HFFc6 (cell line): ENCODE measurements at regions not wholly inside any gene's neighbourhood (a gene's known extent, or its start where the extent isn't known, plus 50 kb on each side); places are given as distances from the start of the nearest gene placed in this dataset.

Source experiments
- DNase-seq: peaks from one replicate; pipeline ENCODE4 v3.0.0-alpha.2; 2018
- H3K27ac Mint-ChIP-seq: 2 replicates; pipeline ENCODE4 v1.8.0; 2020; ENCODE audit warnings: mild to moderate bottlenecking, mixed read lengths
- H3K27me3 Mint-ChIP-seq: 2 replicates; pipeline ENCODE4 v1.8.0; 2021; ENCODE audit warnings: mild to moderate bottlenecking, moderate library complexity, mixed read lengths; ENCODE audit not compliant: insufficient read depth
- H3K36me3 Mint-ChIP-seq: 2 replicates; pipeline ENCODE4 v1.8.0; 2021; ENCODE audit warnings: low read depth, mixed read lengths
- H3K4me1 Mint-ChIP-seq: 2 replicates; pipeline ENCODE4 v1.8.0; 2020; ENCODE audit warnings: low read depth, mixed read lengths
- H3K4me3 Mint-ChIP-seq: 2 replicates; pipeline ENCODE4 v1.8.0; 2020; ENCODE audit warnings: mild to moderate bottlenecking, moderate library complexity, mixed read lengths
- H3K9me3 Mint-ChIP-seq: 2 replicates; pipeline ENCODE4 v1.8.0; 2020; ENCODE audit warnings: mild to moderate bottlenecking, mixed read lengths
- TF ChIP-seq, protein P1 (sequence below): fragments of 200-600 bp; sonication (generic); IDR thresholded peaks from 2 replicates; pipeline ENCODE4 v1.5.0; 2021; ENCODE audit warnings: antibody characterized with exemption, mild to moderate bottlenecking

DNA sequence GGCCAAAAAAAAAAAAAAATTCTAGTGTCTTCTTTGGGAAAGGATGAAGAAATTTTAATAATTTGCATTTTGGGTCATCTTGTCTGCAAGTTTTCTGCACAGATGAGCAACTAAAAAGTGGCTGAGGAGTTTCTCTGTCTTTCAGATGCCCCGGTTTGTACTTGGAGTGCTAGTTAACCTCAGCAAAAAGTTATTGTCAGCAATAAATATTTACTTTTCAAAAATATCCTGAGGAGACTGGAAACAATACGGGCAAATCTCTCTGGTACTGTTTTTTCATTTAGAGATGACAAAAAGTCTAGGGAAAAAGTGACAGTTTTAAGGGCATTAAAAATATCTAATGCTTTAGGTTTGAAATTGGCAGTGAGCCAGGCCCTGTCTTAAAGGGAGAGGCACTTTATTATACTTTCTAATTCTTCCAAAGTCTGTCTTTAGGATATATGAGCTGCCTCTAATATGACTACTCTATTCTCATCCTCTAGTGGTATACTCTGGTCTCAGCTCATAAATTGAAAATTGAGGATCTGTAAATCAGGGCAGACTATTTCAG, 436.0 kb upstream of the NR2F2 start:
- TF ChIP-seq, protein P1, sequence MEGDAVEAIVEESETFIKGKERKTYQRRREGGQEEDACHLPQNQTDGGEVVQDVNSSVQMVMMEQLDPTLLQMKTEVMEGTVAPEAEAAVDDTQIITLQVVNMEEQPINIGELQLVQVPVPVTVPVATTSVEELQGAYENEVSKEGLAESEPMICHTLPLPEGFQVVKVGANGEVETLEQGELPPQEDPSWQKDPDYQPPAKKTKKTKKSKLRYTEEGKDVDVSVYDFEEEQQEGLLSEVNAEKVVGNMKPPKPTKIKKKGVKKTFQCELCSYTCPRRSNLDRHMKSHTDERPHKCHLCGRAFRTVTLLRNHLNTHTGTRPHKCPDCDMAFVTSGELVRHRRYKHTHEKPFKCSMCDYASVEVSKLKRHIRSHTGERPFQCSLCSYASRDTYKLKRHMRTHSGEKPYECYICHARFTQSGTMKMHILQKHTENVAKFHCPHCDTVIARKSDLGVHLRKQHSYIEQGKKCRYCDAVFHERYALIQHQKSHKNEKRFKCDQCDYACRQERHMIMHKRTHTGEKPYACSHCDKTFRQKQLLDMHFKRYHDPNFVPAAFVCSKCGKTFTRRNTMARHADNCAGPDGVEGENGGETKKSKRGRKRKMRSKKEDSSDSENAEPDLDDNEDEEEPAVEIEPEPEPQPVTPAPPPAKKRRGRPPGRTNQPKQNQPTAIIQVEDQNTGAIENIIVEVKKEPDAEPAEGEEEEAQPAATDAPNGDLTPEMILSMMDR, result no peak
- Mint-ChIP-seq H3K9me3 (no peaks in the 10 kb centered on the region), H3K36me3 (no peaks in the 10 kb centered on the region), H3K27ac (no peak overlapping the region), H3K4me1 (peaks cover 6% of the 10 kb centered on the region; the same call in 1 of the 2 replicates), H3K27me3 (no peaks in the 10 kb centered on the region; the same call in 1 of the 2 replicates), H3K4me3 (no peak overlapping the region)
- no peak for DNase-seq

DNA sequence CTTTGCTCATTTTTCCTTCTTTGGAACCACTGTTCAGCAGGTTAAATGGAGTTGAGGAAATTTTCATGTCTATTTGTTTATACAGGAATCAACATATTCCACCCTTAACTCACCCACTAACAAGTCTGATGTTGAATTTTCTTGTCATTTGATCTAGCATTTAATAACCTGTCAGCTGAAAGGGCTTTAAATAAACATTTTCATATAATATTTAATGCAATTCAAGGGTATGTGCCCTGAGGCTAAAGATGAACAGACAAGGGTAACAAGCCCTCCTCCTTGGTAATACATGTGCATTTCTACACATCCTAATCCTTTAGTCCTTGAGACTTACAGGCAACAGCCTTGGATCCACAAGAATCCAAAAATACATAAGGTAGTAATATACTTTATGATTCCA, 435.0 kb upstream of the NR2F2 start:
- no peak for DNase-seq
- no peak overlapping the region for H3K4me3 Mint-ChIP-seq

DNA sequence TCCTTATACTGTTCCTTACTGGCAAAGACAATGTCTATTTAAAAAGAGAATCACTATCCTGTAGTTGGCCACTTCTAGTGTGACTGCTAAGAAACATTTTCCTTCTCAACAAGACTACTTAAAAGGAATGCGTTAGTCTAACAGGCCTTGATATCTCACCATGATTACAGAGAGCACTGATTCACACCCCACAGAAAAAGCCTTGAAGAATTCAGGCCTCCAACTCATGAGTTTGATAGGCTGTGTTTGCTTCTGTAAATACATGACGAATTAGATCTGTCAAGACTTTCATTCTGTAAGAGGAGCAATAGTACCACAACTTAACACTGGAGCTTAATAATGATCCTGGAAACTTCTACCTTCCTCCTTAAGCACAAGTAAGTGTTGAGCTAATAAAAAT, 432.8 kb upstream of the NR2F2 start:
- H3K27me3 Mint-ChIP-seq, result no peaks in the 10 kb centered on the region; the same call in 1 of the 2 replicates
- TF ChIP-seq, protein P1, result no peak
- H3K4me3 Mint-ChIP-seq, result no peak overlapping the region
- H3K4me1 Mint-ChIP-seq, result no peaks in the 10 kb centered on the region
- H3K36me3 Mint-ChIP-seq, result no peaks in the 10 kb centered on the region
- no peaks in the 10 kb centered on the region for H3K9me3 Mint-ChIP-seq
- no peak for DNase-seq
- no peak overlapping the region for H3K27ac Mint-ChIP-seq

More for the DNA sequence above, 435.0 kb upstream of the NR2F2 start:
- TF ChIP-seq, protein P1, result no peak
- H3K4me1 Mint-ChIP-seq, result no peaks in the 10 kb centered on the region
- no peak overlapping the region for H3K27ac Mint-ChIP-seq
- no peaks in the 10 kb centered on the region; the same call in 1 of the 2 replicates for H3K27me3 Mint-ChIP-seq
- no peaks in the 10 kb centered on the region for H3K9me3 Mint-ChIP-seq
- no peaks in the 10 kb centered on the region for H3K36me3 Mint-ChIP-seq

DNA sequence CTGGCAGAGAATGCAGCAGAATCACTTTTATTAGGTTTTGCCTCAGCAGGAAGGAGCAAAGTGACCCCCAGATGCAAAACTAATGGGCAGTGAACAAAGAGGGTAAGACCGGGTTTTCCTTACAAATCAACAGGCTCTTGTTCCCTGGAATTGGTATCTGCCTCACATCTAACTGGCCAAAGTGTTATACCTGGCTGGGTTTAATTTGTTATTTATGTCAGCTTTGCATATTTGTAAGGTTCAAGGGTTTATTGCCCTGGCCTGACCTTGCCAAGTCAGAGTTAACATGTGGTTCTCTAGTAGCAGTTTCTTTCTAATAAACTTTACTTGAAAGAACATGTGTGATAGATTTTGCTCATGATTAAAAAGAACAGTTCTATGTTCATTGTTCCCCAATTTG, 431.7 kb upstream of the NR2F2 start:
- Mint-ChIP-seq H3K4me3 (no peak overlapping the region), H3K4me1 (no peaks in the 10 kb centered on the region)

DNA sequence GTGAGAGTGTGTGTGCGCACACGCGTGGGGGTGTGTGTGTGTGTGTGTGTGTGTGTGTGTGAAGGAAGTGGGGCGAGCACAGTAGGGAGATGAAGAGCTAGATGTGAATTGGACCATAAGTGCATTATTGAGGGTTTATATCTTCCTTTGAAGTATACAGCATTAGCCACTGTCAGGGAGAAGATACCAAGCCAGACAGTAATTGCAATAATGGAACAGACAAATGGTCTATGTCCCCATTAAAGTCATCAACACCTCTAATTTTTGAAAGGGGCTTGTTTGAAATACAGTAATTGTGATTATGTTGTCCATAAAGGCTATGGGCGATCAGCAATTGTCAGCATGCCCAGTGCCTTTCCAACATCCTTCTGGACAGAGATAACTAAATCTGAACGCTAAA, 429.2 kb upstream of the NR2F2 start:
- DNase-seq, result no peak
- no peaks in the 10 kb centered on the region for H3K36me3 Mint-ChIP-seq
- no peaks in the 10 kb centered on the region; the same call in 1 of the 2 replicates for H3K27me3 Mint-ChIP-seq
- no peaks in the 10 kb centered on the region for H3K4me1 Mint-ChIP-seq
- no peaks in the 10 kb centered on the region for H3K9me3 Mint-ChIP-seq
- H3K27ac Mint-ChIP-seq, result no peak overlapping the region
- TF ChIP-seq, protein P1, result no peak
- H3K4me3 Mint-ChIP-seq, result no peak overlapping the region

More for the DNA sequence above, 431.7 kb upstream of the NR2F2 start:
- DNase-seq, result no peak
- no peaks in the 10 kb centered on the region for H3K36me3 Mint-ChIP-seq
- TF ChIP-seq, protein P1, result no peak
- H3K27ac Mint-ChIP-seq, result no peak overlapping the region
- H3K27me3 Mint-ChIP-seq, result no peaks in the 10 kb centered on the region; the same call in 1 of the 2 replicates
- no peaks in the 10 kb centered on the region for H3K9me3 Mint-ChIP-seq
